HT-29 (cell line): ENCODE measurements at regions not wholly inside any gene's neighbourhood (a gene's known extent, or its start where the extent isn't known, plus 50 kb on each side); places are given as distances from the start of the nearest gene placed in this dataset.
"Not testable (repeated sequence)": the region's sequence is repeated elsewhere in the genome, so short reads cannot be mapped to it uniquely, and the experiment has no call there.

Experiments
- DNase-seq: peaks from one replicate; pipeline ENCODE4 v3.0.0-alpha.2; 2015; ENCODE audit warnings: low spot score

GRCh38 chr2:147141930-147142329 lies 702.9 kb upstream of the ACVR2A start:
- no peak for DNase-seq

GRCh38 chr2:147139732-147140131 lies 705.1 kb upstream of the ACVR2A start:
- DNase-seq = not testable (repeated sequence)

GRCh38 chr2:147137711-147138110 lies 707.1 kb upstream of the ACVR2A start:
- DNase-seq = no peak

GRCh38 chr2:147135376-147135775 lies 709.5 kb upstream of the ACVR2A start:
- DNase-seq = no peak

- no peak for DNase-seq
These were observed 711.4 kb upstream of the ACVR2A start for GRCh38 chr2:147133286-147133908.

- no peak for DNase-seq
These were observed 719.7 kb upstream of the ACVR2A start for GRCh38 chr2:147125145-147125544.

- DNase-seq = no peak
These were observed 721.9 kb upstream of the ACVR2A start for GRCh38 chr2:147122944-147123343.

- DNase-seq = no peak
These were observed 733.9 kb upstream of the ACVR2A start for GRCh38 chr2:147110962-147111361.

- no peak for DNase-seq
These were observed 734.5 kb upstream of the ACVR2A start for GRCh38 chr2:147110317-147110716.

GRCh38 chr2:147109291-147109690 lies 735.5 kb upstream of the ACVR2A start:
- no peak for DNase-seq

- no peak for DNase-seq
These were observed 736.3 kb upstream of the ACVR2A start for GRCh38 chr2:147108548-147108947.

- DNase-seq = no peak
These were observed 742.7 kb upstream of the ACVR2A start for GRCh38 chr2:147101941-147102790.

- no peak for DNase-seq
These were observed 744.3 kb upstream of the ACVR2A start for GRCh38 chr2:147100406-147101035.

- DNase-seq = no peak
These were observed 745.0 kb upstream of the ACVR2A start for GRCh38 chr2:147099845-147100244.

- DNase-seq = no peak
These were observed 745.9 kb upstream of the ACVR2A start for GRCh38 chr2:147098940-147099339.

- no peak for DNase-seq
These were observed 747.1 kb upstream of the ACVR2A start for GRCh38 chr2:147097747-147098146.

GRCh38 chr2:147096671-147097070 lies 748.2 kb upstream of the ACVR2A start:
- no peak for DNase-seq

GRCh38 chr2:147095376-147095775 lies 749.5 kb upstream of the ACVR2A start:
- DNase-seq = no peak

GRCh38 chr2:147094077-147094476 lies 750.8 kb upstream of the ACVR2A start:
- no peak for DNase-seq

- no peak for DNase-seq
These were observed 752.6 kb upstream of the ACVR2A start for GRCh38 chr2:147092266-147092665.

GRCh38 chr2:147091448-147091847 lies 753.4 kb upstream of the ACVR2A start:
- DNase-seq = no peak

GRCh38 chr2:147088871-147089270 lies 756.0 kb upstream of the ACVR2A start:
- no peak for DNase-seq

- no peak for DNase-seq
These were observed 758.1 kb upstream of the ACVR2A start for GRCh38 chr2:147086715-147087114.
